SK-N-SH (cell line): ENCODE measurements at regions not wholly inside any gene's neighbourhood (a gene's known extent, or its start where the extent isn't known, plus 50 kb on each side); places are given as distances from the start of the nearest gene placed in this dataset.

Experiments used
- CTCF ChIA-PET: fragments of 300-600, 350-600 bp; formaldehyde crosslinking; extraction: SDS; loops from one replicate; lab custom pipeline; 2021; lab: Yijun Ruan, JAX
- POLR2A ChIA-PET: fragments of 350-600 bp; sonication (Branson Sonifier 250); formaldehyde crosslinking; extraction: SDS; loops from one replicate; lab custom pipeline; 2020; ENCODE audit warnings: antibody characterized with exemption, inconsistent platforms; lab: Yijun Ruan, JAX
- DNase-seq: peaks from one replicate; pipeline ENCODE4 v3.0.0; 2012
- H2AFZ ChIP-seq: fragments of 200-600 bp; sonication (generic); 2 replicates; pipeline ENCODE4 v1.8.1; 2016; ENCODE audit warnings: antibody characterized with exemption, mild to moderate bottlenecking, low read depth
- H3F3A ChIP-seq: fragments of 200-600 bp; sonication (generic); replicated peaks from 2 replicates; pipeline ENCODE3; 2016; ENCODE audit warnings: antibody characterized with exemption, mild to moderate bottlenecking; ENCODE audit not compliant: insufficient read depth
- H3K27ac ChIP-seq, 2 experiments: fragments of 200-500 bp in 1 of 2; fragments of 200-600 bp in 1 of 2; sonication (Bioruptor generic) in 1 of 2; sonication (generic), shearing (Covaris generic) in 1 of 2; 2 replicates each; pipeline versions ENCODE4 v1.5.1 to v1.6.1; 2014 to 2016; ENCODE audit warnings: low read depth in 2 of 2, inconsistent platforms in 1 of 2, low read length in 1 of 2, mild to moderate bottlenecking in 1 of 2, mixed read lengths in 1 of 2
- H3K27me3 ChIP-seq: fragments of 200-600 bp; sonication (generic), shearing (Covaris generic); 2 replicates; pipeline ENCODE4 v1.6.1; 2016; ENCODE audit warnings: mixed run types; ENCODE audit not compliant: insufficient read depth
- H3K36me3 ChIP-seq, 2 experiments: fragments of 200-500 bp in 1 of 2; fragments of 200-600 bp in 1 of 2; sonication (Bioruptor generic) in 1 of 2; sonication (generic) in 1 of 2; replicated peaks in 1 of 2; 2 replicates each; pipeline versions ENCODE3 to v1.5.1; 2014 to 2016; ENCODE audit warnings: low read length in 1 of 2, mild to moderate bottlenecking in 1 of 2; ENCODE audit not compliant: insufficient read depth in 2 of 2, control insufficient read depth in 1 of 2
- H3K4me1 ChIP-seq, 2 experiments: fragments of 200-500 bp in 1 of 2; fragments of 200-600 bp in 1 of 2; sonication (Bioruptor generic) in 1 of 2; sonication (generic), shearing (Covaris generic) in 1 of 2; 2 replicates each; pipeline versions ENCODE4 v1.5.1 to v1.6.1; 2014 to 2016; ENCODE audit warnings: low read depth in 1 of 2, low read length in 1 of 2, mixed run types in 1 of 2; ENCODE audit not compliant: insufficient read depth in 2 of 2, control insufficient read depth in 1 of 2
- H3K4me2 ChIP-seq: fragments of 200-600 bp; sonication (generic), shearing (Covaris generic); 2 replicates; pipeline ENCODE4 v1.6.1; 2017; ENCODE audit warnings: mixed run types
- H3K4me3 ChIP-seq, 2 experiments: fragments of 200-500 bp in 1 of 2; fragments of 200-600 bp in 1 of 2; sonication (Bioruptor generic) in 1 of 2; sonication (generic), shearing (Covaris generic) in 1 of 2; 2 replicates each; pipeline versions ENCODE4 v1.5.1 to v1.8.1; 2014 to 2016; ENCODE audit warnings: low read depth in 2 of 2, inconsistent platforms in 1 of 2, low read length in 1 of 2, mild to moderate bottlenecking in 1 of 2, mixed read lengths in 1 of 2, moderate library complexity in 1 of 2
- H3K79me2 ChIP-seq: fragments of 200-600 bp; sonication (generic); 2 replicates; pipeline ENCODE4 v1.8.1; 2017; ENCODE audit warnings: mild to moderate bottlenecking; ENCODE audit not compliant: insufficient read depth
- H3K9ac ChIP-seq: fragments of 200-600 bp; sonication (generic); 2 replicates; pipeline ENCODE4 v1.6.1; 2017; ENCODE audit warnings: mixed run types
- H3K9me2 ChIP-seq: fragments of 200-600 bp; sonication (generic); 2 replicates; pipeline ENCODE4 v1.6.1; 2017; ENCODE audit warnings: mixed run types
- H3K9me3 ChIP-seq: fragments of 200-600 bp; sonication (generic); 2 replicates; pipeline ENCODE4 v1.6.1; 2017; ENCODE audit warnings: mixed run types, mild to moderate bottlenecking, moderate library complexity
- H4K20me1 ChIP-seq: fragments of 200-600 bp; sonication (generic); 2 replicates; pipeline ENCODE4 v1.6.1; 2017; ENCODE audit warnings: mild to moderate bottlenecking, mixed run types; ENCODE audit not compliant: insufficient read depth
- CHD2 ChIP-seq: fragments of 150-350 bp; IDR thresholded peaks from 2 replicates; pipeline ENCODE4 v1.6.1; 2018; ENCODE audit warnings: low read length; ENCODE audit not compliant: partially characterized antibody
- CTCF ChIP-seq: fragments of 200-600 bp; sonication (generic); IDR thresholded peaks from 2 replicates; pipeline ENCODE4 v1.6.1; 2017; ENCODE audit warnings: antibody characterized with exemption, mild to moderate bottlenecking, moderate library complexity
- FOXJ3 ChIP-seq: sonication (generic); formaldehyde crosslinking; IDR thresholded peaks from 2 replicates; pipeline ENCODE4 v1.5.1; 2020; ENCODE audit warnings: mild to moderate bottlenecking, missing genetic modification reagents
- FOXM1 ChIP-seq: IDR thresholded peaks from 2 replicates; pipeline ENCODE4 v1.4.0; 2012; ENCODE audit warnings: low read depth, mild to moderate bottlenecking
- GABPA ChIP-seq: IDR thresholded peaks from 2 replicates; pipeline ENCODE4 v1.4.0; 2012; ENCODE audit warnings: low read depth, mild to moderate bottlenecking
- JUND ChIP-seq: IDR thresholded peaks from 2 replicates; pipeline ENCODE4 v1.4.0; 2012
- MAX ChIP-seq: IDR thresholded peaks from 2 replicates; pipeline ENCODE4 v1.4.0; 2012; ENCODE audit warnings: low read depth
- MEF2A ChIP-seq: IDR thresholded peaks from 2 replicates; pipeline ENCODE4 v1.4.0; 2012; ENCODE audit warnings: low read depth, borderline replicate concordance
- PBX3 ChIP-seq: IDR thresholded peaks from 2 replicates; pipeline ENCODE4; 2012
- POLR2AphosphoS5 ChIP-seq: IDR thresholded peaks from 2 replicates; pipeline ENCODE4 v1.6.1; 2012; ENCODE audit warnings: low read depth, low read length
- RAD21 ChIP-seq: IDR thresholded peaks from 2 replicates; pipeline ENCODE4 v1.6.1; 2012; ENCODE audit warnings: mild to moderate bottlenecking, low read length
- RCOR1 ChIP-seq: fragments of 150-350 bp; IDR thresholded peaks from 2 replicates; pipeline ENCODE4 v1.6.1; 2017; ENCODE audit warnings: antibody characterized with exemption, low read length
- RFX5 ChIP-seq: IDR thresholded peaks from 2 replicates; pipeline ENCODE4 v1.6.1; 2012; ENCODE audit warnings: mild to moderate bottlenecking, improper control_type of control experiment, low read length
- SIN3A ChIP-seq: IDR thresholded peaks from 2 replicates; pipeline ENCODE4 v1.6.1; 2012; ENCODE audit warnings: low read depth, mild to moderate bottlenecking, low read length, moderate library complexity, borderline replicate concordance
- SMC3 ChIP-seq: IDR thresholded peaks from 2 replicates; pipeline ENCODE4 v1.6.1; 2012; ENCODE audit warnings: low read depth, low read length, improper control_type of control experiment
- USF1 ChIP-seq: IDR thresholded peaks from 2 replicates; pipeline ENCODE4 v1.4.0; 2012; ENCODE audit warnings: low read depth, borderline replicate concordance
- WGBS: methylation state at CpG from one replicate; pipeline ENCODE4 v1.1.6; 2017; ENCODE audit warnings: low lambda C conversion rate; 5-methylcytosine and 5-hydroxymethylcytosine counted together

- Histone ChIP-seq H3K9ac (no peak overlapping the region), H3K4me1 (peaks cover 6 to 9% of the 10 kb centered on the region in 2 experiments; a peak in 2 of 4 replicates), H2AFZ (no peak overlapping the region), H3K27ac (no peak overlapping the region), H3F3A (no peaks in the 10 kb centered on the region), H3K4me3 (no peak overlapping the region), H3K79me2 (no peaks in the 10 kb centered on the region), H3K9me3 (no peaks in the 10 kb centered on the region), H3K27me3 (no peaks in the 10 kb centered on the region), H3K9me2 (no peaks in the 10 kb centered on the region), H4K20me1 (no peaks in the 10 kb centered on the region), H3K36me3 (no peaks in the 10 kb centered on the region), H3K4me2 (no peak overlapping the region)
- no peak for DNase-seq
- no peak for TF ChIP-seq CHD2
- no peak for TF ChIP-seq GABPA
- no peak for TF ChIP-seq USF1
- no peak for TF ChIP-seq MAX
- no peak for TF ChIP-seq FOXM1
- no peak for TF ChIP-seq JUND
- 26% methylated on average over 3 of the region's 3 CpGs for WGBS
- CTCF ChIA-PET: interaction anchor here (1.1 kb wide), 1 partner anchor 20 kb away, joined by 3 read pairs; no protein-coding TSS in a partner anchor
- POLR2A ChIA-PET: no interaction called here
Measured at GRCh38 chr13:61779456-61779855, 363.8 kb upstream of the PCDH20 start.

GRCh38 chr13:61778531-61778930, 362.9 kb upstream of the PCDH20 start:
- Histone ChIP-seq H2AFZ (no peak overlapping the region), H3K4me3 (no peak overlapping the region)
- WGBS: 52% methylated on average over 6 of the region's 6 CpGs
- no peak for TF ChIP-seq RFX5
- TF ChIP-seq FOXJ3 (CRISPR knock-in tag): no peak
- TF ChIP-seq MEF2A: no peak
- no peak for TF ChIP-seq RAD21
- TF ChIP-seq SMC3: no peak
- no peak for TF ChIP-seq RCOR1
- TF ChIP-seq FOXM1: no peak
- TF ChIP-seq SIN3A: no peak
- TF ChIP-seq, all 33 proteins: peak for 0
- Histone ChIP-seq H3K27ac (no peak overlapping the region), H3K4me2 (no peak overlapping the region), H3K9me3 (no peaks in the 10 kb centered on the region), H3K79me2 (no peaks in the 10 kb centered on the region), H4K20me1 (no peaks in the 10 kb centered on the region), H3F3A (no peaks in the 10 kb centered on the region), H3K4me1 (peaks cover 6 to 9% of the 10 kb centered on the region in 2 experiments; a peak in 2 of 4 replicates), H3K9me2 (no peaks in the 10 kb centered on the region), H3K27me3 (no peaks in the 10 kb centered on the region), H3K36me3 (no peaks in the 10 kb centered on the region), H3K9ac (no peak overlapping the region)
- CTCF ChIA-PET: interaction anchor here (0.7 kb wide), 2 partner anchors 173 to 219 kb away, joined by 3 read pairs; no protein-coding TSS in a partner anchor
- POLR2A ChIA-PET: no interaction called here
- DNase-seq: no peak

GRCh38 chr13:61777899-61778298, 362.2 kb upstream of the PCDH20 start:
- H3F3A ChIP-seq: no peaks in the 10 kb centered on the region
- WGBS: 56% methylated on average over 2 of the region's 2 CpGs
- no peaks in the 10 kb centered on the region for H3K27me3 ChIP-seq
- no peak overlapping the region for H3K4me3 ChIP-seq
- H3K9ac ChIP-seq: no peak overlapping the region
- H3K4me1 ChIP-seq: peaks cover 6 to 9% of the 10 kb centered on the region in 2 experiments; a peak in 2 of 4 replicates
- CTCF ChIA-PET: interaction anchor here (0.7 kb wide), 1 partner anchor 219 kb away, joined by 3 read pairs; no protein-coding TSS in a partner anchor
- POLR2A ChIA-PET: no interaction called here
- no peak overlapping the region for H3K4me2 ChIP-seq
- no peaks in the 10 kb centered on the region for H3K79me2 ChIP-seq
- no peak for DNase-seq
- H3K9me3 ChIP-seq: no peaks in the 10 kb centered on the region
- H3K36me3 ChIP-seq: no peaks in the 10 kb centered on the region
- no peaks in the 10 kb centered on the region for H4K20me1 ChIP-seq
- H2AFZ ChIP-seq: no peak overlapping the region
- no peaks in the 10 kb centered on the region for H3K9me2 ChIP-seq
- no peak overlapping the region for H3K27ac ChIP-seq
- no peak for TF ChIP-seq PBX3
- TF ChIP-seq SMC3: no peak
- TF ChIP-seq CTCF: no peak
- no peak for TF ChIP-seq FOXJ3 (CRISPR knock-in tag)
- no peak for TF ChIP-seq POLR2AphosphoS5
- TF ChIP-seq GABPA: no peak
